ENCODE measurements at regions not wholly inside any gene's neighbourhood (a gene's known extent, or its start where the extent isn't known, plus 50 kb on each side); places are given as distances from the start of the nearest gene placed in this dataset.

DNA sequence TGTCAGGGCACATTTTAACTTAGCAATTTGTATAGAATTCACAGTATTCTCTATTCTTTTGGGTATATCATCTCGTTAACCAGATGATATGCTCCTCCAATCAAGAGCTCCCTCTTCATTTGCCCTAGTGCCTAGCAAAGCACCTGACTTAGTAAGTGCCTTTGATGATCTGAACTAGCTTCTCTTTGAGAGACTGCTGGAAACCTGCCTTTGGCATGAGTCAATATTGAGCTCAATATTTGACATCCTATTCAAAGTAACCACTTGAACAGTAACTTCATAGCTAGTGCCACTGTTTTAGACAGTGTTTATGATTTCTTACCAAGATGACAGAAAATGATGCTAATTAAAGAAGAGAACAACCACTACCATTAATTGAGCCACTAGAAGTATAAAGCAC is 696.3 kb upstream of the UBE2E2 start:
- TF ChIP-seq, protein P1, sequence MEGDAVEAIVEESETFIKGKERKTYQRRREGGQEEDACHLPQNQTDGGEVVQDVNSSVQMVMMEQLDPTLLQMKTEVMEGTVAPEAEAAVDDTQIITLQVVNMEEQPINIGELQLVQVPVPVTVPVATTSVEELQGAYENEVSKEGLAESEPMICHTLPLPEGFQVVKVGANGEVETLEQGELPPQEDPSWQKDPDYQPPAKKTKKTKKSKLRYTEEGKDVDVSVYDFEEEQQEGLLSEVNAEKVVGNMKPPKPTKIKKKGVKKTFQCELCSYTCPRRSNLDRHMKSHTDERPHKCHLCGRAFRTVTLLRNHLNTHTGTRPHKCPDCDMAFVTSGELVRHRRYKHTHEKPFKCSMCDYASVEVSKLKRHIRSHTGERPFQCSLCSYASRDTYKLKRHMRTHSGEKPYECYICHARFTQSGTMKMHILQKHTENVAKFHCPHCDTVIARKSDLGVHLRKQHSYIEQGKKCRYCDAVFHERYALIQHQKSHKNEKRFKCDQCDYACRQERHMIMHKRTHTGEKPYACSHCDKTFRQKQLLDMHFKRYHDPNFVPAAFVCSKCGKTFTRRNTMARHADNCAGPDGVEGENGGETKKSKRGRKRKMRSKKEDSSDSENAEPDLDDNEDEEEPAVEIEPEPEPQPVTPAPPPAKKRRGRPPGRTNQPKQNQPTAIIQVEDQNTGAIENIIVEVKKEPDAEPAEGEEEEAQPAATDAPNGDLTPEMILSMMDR (conservative IDR thresholded peaks at IDR 0.05; ENCODE audit: low read depth, low read length) = no peak
- no peak for TF ChIP-seq EZH2 (IDR thresholded peaks at IDR 0.05; ENCODE audit: borderline replicate concordance, low read depth, low read length, poor library complexity, severe bottlenecking)
